ENCODE measurements at regions not wholly inside any gene's neighbourhood (a gene's known extent, or its start where the extent isn't known, plus 50 kb on each side); places are given as distances from the start of the nearest gene placed in this dataset.

- no peak for DNase-seq
Measured at GRCh38 chr15:47950447-47950846, 170.3 kb upstream of the SLC24A5 start.

- DNase-seq: no peak
Measured at GRCh38 chr15:47951781-47952180, 169.0 kb upstream of the SLC24A5 start.

GRCh38 chr15:47954196-47954595 lies 166.6 kb upstream of the SLC24A5 start:
- DNase-seq: no peak

GRCh38 chr15:47955021-47955420 lies 165.8 kb upstream of the SLC24A5 start:
- DNase-seq: no peak

GRCh38 chr15:47959617-47960413 lies 161.0 kb upstream of the SLC24A5 start:
- DNase-seq: no peak

GRCh38 chr15:47961401-47962090 lies 159.2 kb upstream of the SLC24A5 start:
- no peak for DNase-seq

GRCh38 chr15:47963265-47963664 lies 157.5 kb upstream of the SLC24A5 start:
- DNase-seq: no peak

GRCh38 chr15:47964229-47964628 lies 156.6 kb upstream of the SLC24A5 start:
- DNase-seq: no peak

- DNase-seq: no peak
Measured at GRCh38 chr15:47965297-47965696, 155.5 kb upstream of the SLC24A5 start.

- no peak for DNase-seq
Measured at GRCh38 chr15:47968593-47968992, 152.2 kb upstream of the SLC24A5 start.

- DNase-seq: no peak
Measured at GRCh38 chr15:47971637-47972036, 149.2 kb upstream of the SLC24A5 start.

GRCh38 chr15:47972738-47973137 lies 148.1 kb upstream of the SLC24A5 start:
- DNase-seq: no peak

- no peak for DNase-seq
Measured at GRCh38 chr15:47974724-47975123, 146.1 kb upstream of the SLC24A5 start.

GRCh38 chr15:47975427-47975826 lies 145.4 kb upstream of the SLC24A5 start:
- DNase-seq: no peak

- no peak for DNase-seq
Measured at GRCh38 chr15:47983533-47983932, 137.3 kb upstream of the SLC24A5 start.

GRCh38 chr15:47985568-47985967 lies 135.2 kb upstream of the SLC24A5 start:
- no peak for DNase-seq

- no peak for DNase-seq
Measured at GRCh38 chr15:47987461-47987860, 133.3 kb upstream of the SLC24A5 start.

- DNase-seq: peak; percentile 15 to 72
Measured at GRCh38 chr15:47987908-47988532, 132.8 kb upstream of the SLC24A5 start.

- no peak for DNase-seq
Measured at GRCh38 chr15:47988564-47988963, 132.2 kb upstream of the SLC24A5 start.

GRCh38 chr15:47990821-47991220 lies 130.0 kb upstream of the SLC24A5 start:
- DNase-seq: no peak

- no peak for DNase-seq
Measured at GRCh38 chr15:47991357-47991756, 129.4 kb upstream of the SLC24A5 start.

GRCh38 chr15:47993051-47993450 lies 127.7 kb upstream of the SLC24A5 start:
- no peak for DNase-seq

GRCh38 chr15:47997195-47998080 lies 123.4 kb upstream of the SLC24A5 start:
- no peak for DNase-seq
